Caco-2 (cell line): ENCODE measurements at regions not wholly inside any gene's neighbourhood (a gene's known extent, or its start where the extent isn't known, plus 50 kb on each side); places are given as distances from the start of the nearest gene placed in this dataset.

Experiments
- BruUV-seq: library from RNA; stranded (reverse); fragments of 400-500 nt; replicated peaks from 2 replicates; lab custom pipeline; 2021; lab: Mats Ljungman, UMichigan
- CTCF ChIA-PET: fragments of 300-600 bp; sonication (Branson Sonifier 250); formaldehyde crosslinking; loops from one replicate; lab custom pipeline; 2022; ENCODE audit warnings: antibody characterized with exemption; lab: Charles Lee
- POLR2A ChIA-PET: fragments of 300-600 bp; sonication (Branson Sonifier 250); formaldehyde crosslinking; loops from one replicate; lab custom pipeline; 2022; ENCODE audit warnings: antibody characterized with exemption; lab: Charles Lee
- DNase-seq, 2 experiments: peaks; one replicate each; pipeline versions ENCODE4 v3.0.0 to v3.0.0-alpha.2; 2020 to 2022
- H3K27me3 ChIP-seq: replicated peaks from 2 replicates; pipeline ENCODE4 v1.6.0; 2011; ENCODE audit warnings: low read length; ENCODE audit not compliant: control insufficient read depth, insufficient read depth
- H3K36me3 ChIP-seq: 2 replicates; pipeline ENCODE4 v1.5.1; 2011; ENCODE audit warnings: low read length; ENCODE audit not compliant: control insufficient read depth, insufficient read depth
- H3K4me1 ChIP-seq: fragments of 250-450 bp; sonication (Bioruptor Pico); 2 replicates; pipeline ENCODE4 v1.5.1; 2020; ENCODE audit warnings: mild to moderate bottlenecking
- H3K4me3 ChIP-seq: 2 replicates; pipeline ENCODE4 v1.5.1; 2011; ENCODE audit warnings: low read depth, mild to moderate bottlenecking, control low read depth, low read length
- H3K9me3 ChIP-seq: fragments of 250-450 bp; sonication (Bioruptor Pico); 2 replicates; pipeline ENCODE4 v1.5.1; 2020; ENCODE audit warnings: mild to moderate bottlenecking, moderate library complexity
- H3K27ac Mint-ChIP-seq: one replicate; pipeline ENCODE4 v1.8.0; 2022; ENCODE audit warnings: mixed read lengths; ENCODE audit not compliant: unreplicated experiment
- H3K27me3 Mint-ChIP-seq: one replicate; pipeline ENCODE4 v1.8.0; 2022; ENCODE audit warnings: mixed read lengths; ENCODE audit not compliant: insufficient read depth, unreplicated experiment
- H3K36me3 Mint-ChIP-seq: one replicate; pipeline ENCODE4 v1.8.0; 2022; ENCODE audit warnings: mild to moderate bottlenecking, mixed read lengths; ENCODE audit not compliant: insufficient read depth, unreplicated experiment
- H3K4me1 Mint-ChIP-seq: one replicate; pipeline ENCODE4 v1.8.0; 2022; ENCODE audit warnings: low read depth, mixed read lengths; ENCODE audit not compliant: unreplicated experiment
- H3K4me3 Mint-ChIP-seq: one replicate; pipeline ENCODE4 v1.8.0; 2022; ENCODE audit warnings: mild to moderate bottlenecking, moderate library complexity, mixed read lengths; ENCODE audit not compliant: unreplicated experiment
- H3K9me3 Mint-ChIP-seq: one replicate; pipeline ENCODE4 v1.8.0; 2022; ENCODE audit warnings: mixed read lengths; ENCODE audit not compliant: unreplicated experiment
- intact Hi-C: fragments of 100-400 bp; cut with micrococcal nuclease; formaldehyde crosslinking; loops from one replicate; pipeline ENCODE4 v1.10.0; 2022; ENCODE audit not compliant: unreplicated experiment
- TF ChIP-seq, protein P1 (sequence below), 2 experiments: fragments of 200-600 bp in 1 of 2; IDR thresholded peaks; 1 replicate in 1 of 2; 2 replicates in 1 of 2; pipeline versions ENCODE4 v1.5.1 to v1.8.0; 2011 to 2022; ENCODE audit warnings: antibody characterized with exemption in 1 of 2, control low read depth in 1 of 2, inconsistent platforms in 1 of 2, low read depth in 1 of 2, low read length in 1 of 2, mild to moderate bottlenecking in 1 of 2, moderate library complexity in 1 of 2; ENCODE audit not compliant: insufficient read depth in 1 of 2, severe bottlenecking in 1 of 2, unreplicated experiment in 1 of 2

DNA sequence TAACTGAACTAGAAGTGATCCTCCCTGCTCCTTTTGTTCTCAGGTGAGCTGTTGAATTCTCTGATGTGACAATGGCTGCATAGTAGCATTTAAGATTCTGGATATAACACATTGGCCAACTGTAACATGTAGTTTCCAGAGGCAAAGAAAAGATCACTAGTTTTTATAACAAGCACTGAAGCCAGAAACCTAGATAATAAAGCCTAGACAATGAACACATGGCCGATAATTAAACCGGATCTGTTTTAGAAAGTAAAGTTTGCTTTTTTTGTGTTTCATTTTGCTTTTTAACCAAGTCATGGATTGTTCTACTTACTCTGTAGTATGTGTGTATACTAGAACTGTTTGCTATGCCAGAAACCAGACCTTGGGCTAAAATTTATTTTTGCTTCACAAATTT, 225.5 kb upstream of the KLHL1 start:
- H3K4me1 Mint-ChIP-seq = no peaks in the 10 kb centered on the region
- no peaks in the 10 kb centered on the region for H3K9me3 Mint-ChIP-seq
- Histone ChIP-seq H3K27me3 (no peaks in the 10 kb centered on the region; the same call in 1 of the 2 replicates), H3K4me1 (no peaks in the 10 kb centered on the region), H3K9me3 (no peaks in the 10 kb centered on the region), H3K36me3 (no peaks in the 10 kb centered on the region), H3K4me3 (no peak overlapping the region)
- DNase-seq = no peak
- ChIA-PET POLR2A (no interaction called here), CTCF (no interaction called here)
- no peaks in the 10 kb centered on the region for H3K36me3 Mint-ChIP-seq
- H3K27ac Mint-ChIP-seq = no peak overlapping the region
- intact Hi-C loops = no loop called here
- H3K27me3 Mint-ChIP-seq = peaks cover 3% of the 10 kb centered on the region
- TF ChIP-seq, protein P1, sequence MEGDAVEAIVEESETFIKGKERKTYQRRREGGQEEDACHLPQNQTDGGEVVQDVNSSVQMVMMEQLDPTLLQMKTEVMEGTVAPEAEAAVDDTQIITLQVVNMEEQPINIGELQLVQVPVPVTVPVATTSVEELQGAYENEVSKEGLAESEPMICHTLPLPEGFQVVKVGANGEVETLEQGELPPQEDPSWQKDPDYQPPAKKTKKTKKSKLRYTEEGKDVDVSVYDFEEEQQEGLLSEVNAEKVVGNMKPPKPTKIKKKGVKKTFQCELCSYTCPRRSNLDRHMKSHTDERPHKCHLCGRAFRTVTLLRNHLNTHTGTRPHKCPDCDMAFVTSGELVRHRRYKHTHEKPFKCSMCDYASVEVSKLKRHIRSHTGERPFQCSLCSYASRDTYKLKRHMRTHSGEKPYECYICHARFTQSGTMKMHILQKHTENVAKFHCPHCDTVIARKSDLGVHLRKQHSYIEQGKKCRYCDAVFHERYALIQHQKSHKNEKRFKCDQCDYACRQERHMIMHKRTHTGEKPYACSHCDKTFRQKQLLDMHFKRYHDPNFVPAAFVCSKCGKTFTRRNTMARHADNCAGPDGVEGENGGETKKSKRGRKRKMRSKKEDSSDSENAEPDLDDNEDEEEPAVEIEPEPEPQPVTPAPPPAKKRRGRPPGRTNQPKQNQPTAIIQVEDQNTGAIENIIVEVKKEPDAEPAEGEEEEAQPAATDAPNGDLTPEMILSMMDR (IDR thresholded peaks at IDR 0.05; ENCODE audit: insufficient read depth in 1 of 2, low read depth in 1 of 2, low read length in 1 of 2, severe bottlenecking in 1 of 2, unreplicated experiment in 1 of 2) = no peak
- BruUV-seq = no TSS peak
- no peak overlapping the region for H3K4me3 Mint-ChIP-seq

DNA sequence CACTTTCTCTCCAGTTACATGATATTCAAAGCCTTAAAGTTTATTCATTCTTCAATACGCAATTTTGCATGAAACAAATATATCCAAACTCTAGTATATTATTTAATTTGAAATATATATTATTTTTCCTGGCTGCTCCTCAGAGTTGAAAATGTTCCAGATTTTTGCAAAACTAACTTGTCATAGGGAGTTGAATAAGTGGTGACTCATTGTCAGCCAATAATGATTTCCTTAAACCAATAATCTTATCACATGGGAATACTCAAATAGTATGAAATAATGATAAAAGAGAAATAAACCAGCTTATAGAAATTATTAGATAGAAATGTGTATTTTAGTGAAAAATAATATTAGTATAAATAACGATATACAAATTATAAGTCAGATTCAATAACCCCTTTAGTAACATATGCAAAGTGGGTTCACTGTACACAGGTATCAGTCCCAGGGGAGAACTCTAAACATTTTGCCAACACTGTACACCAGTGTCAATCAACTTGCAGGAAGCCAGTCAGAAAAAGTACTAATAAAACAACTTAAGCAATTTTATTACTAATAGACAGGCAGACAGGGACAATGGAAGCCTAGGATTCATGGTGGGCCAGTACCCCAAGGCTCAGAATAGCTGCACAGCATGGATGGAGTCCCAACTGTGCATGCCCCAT, 222.6 kb upstream of the KLHL1 start:
- Mint-ChIP-seq H3K27me3 (peaks cover 3% of the 10 kb centered on the region), H3K9me3 (no peaks in the 10 kb centered on the region), H3K4me3 (no peak overlapping the region), H3K4me1 (no peaks in the 10 kb centered on the region), H3K27ac (no peak overlapping the region), H3K36me3 (no peaks in the 10 kb centered on the region)
- no peaks in the 10 kb centered on the region for H3K4me1 ChIP-seq
- no peak for DNase-seq
- H3K4me3 ChIP-seq = no peak overlapping the region
- no peaks in the 10 kb centered on the region for H3K9me3 ChIP-seq
- no TSS peak for BruUV-seq
- ChIA-PET POLR2A (no interaction called here), CTCF (no interaction called here)
- no peaks in the 10 kb centered on the region for H3K36me3 ChIP-seq
- TF ChIP-seq, protein P1 (IDR thresholded peaks at IDR 0.05; ENCODE audit: insufficient read depth in 1 of 2, low read depth in 1 of 2, low read length in 1 of 2, severe bottlenecking in 1 of 2, unreplicated experiment in 1 of 2) = no peak
- no peaks in the 10 kb centered on the region; the same call in 1 of the 2 replicates for H3K27me3 ChIP-seq
- intact Hi-C loops = no loop called here

DNA sequence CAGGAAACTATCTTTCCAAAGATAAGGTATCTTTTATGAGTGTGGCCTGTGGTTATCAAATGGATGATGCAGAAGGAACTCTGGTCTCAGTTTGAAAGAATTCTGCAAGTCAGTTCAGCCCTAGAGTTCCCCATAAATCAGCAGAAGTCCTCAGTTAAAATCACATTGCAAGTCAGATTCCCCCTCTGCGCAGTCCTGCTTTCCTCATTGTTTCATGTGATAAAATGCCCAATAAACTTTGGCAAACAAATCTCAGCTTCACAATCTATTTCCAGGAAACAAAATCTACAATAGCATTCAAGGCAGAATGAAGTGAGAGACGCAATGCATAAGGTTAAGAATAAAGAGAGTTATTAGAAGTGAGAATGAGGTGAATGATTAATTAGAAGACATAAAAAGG, 216.3 kb upstream of the KLHL1 start:
- Mint-ChIP-seq H3K4me1 (peaks cover 7% of the 10 kb centered on the region), H3K27ac (no peak overlapping the region), H3K9me3 (no peaks in the 10 kb centered on the region), H3K4me3 (no peak overlapping the region), H3K27me3 (no peaks in the 10 kb centered on the region), H3K36me3 (no peaks in the 10 kb centered on the region)
- ChIA-PET POLR2A (no interaction called here), CTCF (no interaction called here)
- no peak for DNase-seq
- TF ChIP-seq, protein P1 (IDR thresholded peaks at IDR 0.05; ENCODE audit: insufficient read depth in 1 of 2, low read depth in 1 of 2, low read length in 1 of 2, severe bottlenecking in 1 of 2, unreplicated experiment in 1 of 2) = no peak
- Histone ChIP-seq H3K36me3 (no peaks in the 10 kb centered on the region), H3K9me3 (0 out of 2 replicates have a peak, but pooled peaks cover 3% of the 10 kb centered on the region), H3K27me3 (no peaks in the 10 kb centered on the region), H3K4me1 (peaks cover 21% of the 10 kb centered on the region), H3K4me3 (no peak overlapping the region)
- BruUV-seq = no TSS peak
- intact Hi-C loops = no loop called here
